ENCODE measurements at regions not wholly inside any gene's neighbourhood (a gene's known extent, or its start where the extent isn't known, plus 50 kb on each side); places are given as distances from the start of the nearest gene placed in this dataset.

GRCh38 chr4:13159041-13159620 is 325.0 kb downstream of the RAB28 start:
- H3K4me3 Mint-ChIP-seq: no peak overlapping the region
- H3K4me1 Mint-ChIP-seq (ENCODE audit: low read depth): no peaks in the 10 kb centered on the region
- intact Hi-C loops (cut with DNase I, micrococcal nuclease): no loop called here
- H3K36me3 Mint-ChIP-seq (ENCODE audit: low read depth): no peaks in the 10 kb centered on the region
- H3K27me3 Mint-ChIP-seq: no peaks in the 10 kb centered on the region
- Histone ChIP-seq H3K27me3 (ENCODE audit: control insufficient read depth in 1 of 2, insufficient read depth in 2 of 2, low read length in 2 of 2) (no peaks in the 10 kb centered on the region), H3K9me3 (ENCODE audit: control insufficient read depth in 1 of 2, insufficient read depth in 1 of 2, low read length in 2 of 2) (no peaks in the 10 kb centered on the region), H3K36me3 (ENCODE audit: insufficient read depth, low read length) (no peaks in the 10 kb centered on the region), H3K27ac (ENCODE audit: low read depth in 1 of 2, low read length in 2 of 2) (no peak overlapping the region), H3K4me1 (ENCODE audit: insufficient read depth, low read length) (no peaks in the 10 kb centered on the region), H3K4me3 (ENCODE audit: low read length) (no peak overlapping the region)
- no peaks in the 10 kb centered on the region for H3K9me3 Mint-ChIP-seq
- POLR2A ChIA-PET: no interaction called here
- ATAC-seq (ENCODE audit: poor library complexity) (no peak), DNase-seq (no peak)
- CTCF ChIA-PET: no interaction called here
- TF ChIP-seq, protein P1, sequence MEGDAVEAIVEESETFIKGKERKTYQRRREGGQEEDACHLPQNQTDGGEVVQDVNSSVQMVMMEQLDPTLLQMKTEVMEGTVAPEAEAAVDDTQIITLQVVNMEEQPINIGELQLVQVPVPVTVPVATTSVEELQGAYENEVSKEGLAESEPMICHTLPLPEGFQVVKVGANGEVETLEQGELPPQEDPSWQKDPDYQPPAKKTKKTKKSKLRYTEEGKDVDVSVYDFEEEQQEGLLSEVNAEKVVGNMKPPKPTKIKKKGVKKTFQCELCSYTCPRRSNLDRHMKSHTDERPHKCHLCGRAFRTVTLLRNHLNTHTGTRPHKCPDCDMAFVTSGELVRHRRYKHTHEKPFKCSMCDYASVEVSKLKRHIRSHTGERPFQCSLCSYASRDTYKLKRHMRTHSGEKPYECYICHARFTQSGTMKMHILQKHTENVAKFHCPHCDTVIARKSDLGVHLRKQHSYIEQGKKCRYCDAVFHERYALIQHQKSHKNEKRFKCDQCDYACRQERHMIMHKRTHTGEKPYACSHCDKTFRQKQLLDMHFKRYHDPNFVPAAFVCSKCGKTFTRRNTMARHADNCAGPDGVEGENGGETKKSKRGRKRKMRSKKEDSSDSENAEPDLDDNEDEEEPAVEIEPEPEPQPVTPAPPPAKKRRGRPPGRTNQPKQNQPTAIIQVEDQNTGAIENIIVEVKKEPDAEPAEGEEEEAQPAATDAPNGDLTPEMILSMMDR (IDR thresholded peaks at IDR 0.05): no peak
- no peak overlapping the region for H3K27ac Mint-ChIP-seq

DNA sequence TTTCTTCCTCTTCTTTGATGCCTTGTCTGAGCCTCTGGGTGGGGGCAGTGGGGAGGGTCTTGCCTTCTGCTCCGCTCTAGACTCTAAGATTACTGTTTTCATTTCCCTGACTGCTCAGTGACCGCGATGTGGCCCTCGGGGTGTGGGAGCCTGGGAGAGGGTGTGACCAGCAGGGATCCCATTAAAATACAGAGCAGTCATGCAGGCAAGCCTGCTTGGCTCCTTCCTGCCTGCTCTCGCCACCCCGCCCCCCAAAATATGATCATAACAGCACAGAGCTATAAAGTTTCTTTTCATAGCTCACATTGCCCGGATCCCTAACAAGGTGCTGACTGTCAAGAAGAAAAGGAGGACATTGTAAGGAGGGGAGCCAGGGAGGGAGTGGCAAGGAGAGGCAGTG is 332.9 kb downstream of the RAB28 start:
- no peaks in the 10 kb centered on the region for H3K9me3 Mint-ChIP-seq
- no peaks in the 10 kb centered on the region for H3K36me3 ChIP-seq (ENCODE audit: insufficient read depth, low read length)
- intact Hi-C loops (cut with DNase I, micrococcal nuclease): no loop called here
- no peaks in the 10 kb centered on the region for H3K27me3 Mint-ChIP-seq
- H3K9me3 ChIP-seq (ENCODE audit: control insufficient read depth in 1 of 2, insufficient read depth in 1 of 2, low read length in 2 of 2): peaks cover 0 to 9% of the 10 kb centered on the region in 2 experiments
- no peak for ATAC-seq (ENCODE audit: poor library complexity)
- no peak overlapping the region for H3K4me3 ChIP-seq (ENCODE audit: low read length)
- no peak overlapping the region for H3K4me3 Mint-ChIP-seq
- no peaks in the 10 kb centered on the region for H3K27me3 ChIP-seq (ENCODE audit: control insufficient read depth in 1 of 2, insufficient read depth in 2 of 2, low read length in 2 of 2)
- H3K27ac Mint-ChIP-seq: no peak overlapping the region
- no peaks in the 10 kb centered on the region for H3K4me1 ChIP-seq (ENCODE audit: insufficient read depth, low read length)
- no peak for DNase-seq
- H3K4me1 Mint-ChIP-seq (ENCODE audit: low read depth): no peaks in the 10 kb centered on the region
- TF ChIP-seq, protein P1 (IDR thresholded peaks at IDR 0.05): no peak
- ChIA-PET POLR2A (no interaction called here), CTCF (no interaction called here)
- H3K27ac ChIP-seq (ENCODE audit: low read depth in 1 of 2, low read length in 2 of 2): no peak overlapping the region
- no peaks in the 10 kb centered on the region for H3K36me3 Mint-ChIP-seq (ENCODE audit: low read depth)

DNA sequence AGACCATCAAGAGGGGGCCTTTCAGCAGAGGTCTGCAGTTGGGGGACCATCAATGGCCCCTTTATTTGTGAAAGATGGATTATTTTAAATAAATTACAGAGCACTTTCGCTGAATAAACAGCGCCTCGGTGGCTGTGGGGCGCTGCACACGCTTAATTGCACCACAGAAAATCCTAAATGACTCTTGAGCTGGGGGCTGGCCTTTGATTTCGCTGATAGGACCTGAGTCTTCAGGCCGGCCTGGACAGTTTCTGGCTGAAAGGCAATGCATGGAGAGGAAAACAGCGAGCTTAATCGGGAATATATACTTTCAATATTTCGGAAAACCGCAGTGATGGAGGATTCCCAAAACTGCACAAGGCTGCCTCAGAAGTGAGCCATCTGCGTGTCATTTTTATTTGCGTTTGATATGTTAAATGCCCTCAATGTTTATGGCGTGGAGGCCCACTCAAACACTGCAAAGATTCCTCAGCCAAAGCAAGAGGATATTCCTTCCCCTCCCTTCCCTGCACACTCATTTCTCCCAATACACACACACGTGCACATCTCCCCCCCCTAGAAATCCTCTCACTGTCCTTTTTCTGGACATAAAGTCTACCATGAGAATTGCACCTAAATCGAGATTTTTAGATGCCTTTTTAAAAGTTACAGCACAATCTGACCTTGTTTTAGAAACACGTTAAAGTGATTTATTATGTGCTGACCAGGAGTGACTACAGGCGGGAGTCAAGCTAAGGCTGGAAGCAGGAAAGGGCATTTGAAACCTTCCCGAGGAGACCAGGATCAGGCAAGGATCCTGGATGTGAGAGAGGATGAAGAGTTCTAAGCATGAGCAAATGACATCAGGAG is 340.7 kb downstream of the RAB28 start:
- peaks cover 0 to 4% of the 10 kb centered on the region in 2 experiments for H3K9me3 ChIP-seq (ENCODE audit: control insufficient read depth in 1 of 2, insufficient read depth in 1 of 2, low read length in 2 of 2)
- DNase-seq: no peak
- no peaks in the 10 kb centered on the region for H3K27me3 Mint-ChIP-seq
- TF ChIP-seq, protein P1 (IDR thresholded peaks at IDR 0.05): no peak
- intact Hi-C loops (cut with DNase I, micrococcal nuclease): no loop called here
- H3K4me1 Mint-ChIP-seq (ENCODE audit: low read depth): no peaks in the 10 kb centered on the region
- H3K4me1 ChIP-seq (ENCODE audit: insufficient read depth, low read length): no peaks in the 10 kb centered on the region
- no peak overlapping the region for H3K27ac ChIP-seq (ENCODE audit: low read depth in 1 of 2, low read length in 2 of 2)
- H3K9me3 Mint-ChIP-seq: no peaks in the 10 kb centered on the region
- POLR2A ChIA-PET: no interaction called here
- no peaks in the 10 kb centered on the region for H3K36me3 ChIP-seq (ENCODE audit: insufficient read depth, low read length)
- no peak overlapping the region for H3K4me3 ChIP-seq (ENCODE audit: low read length)
- H3K27me3 ChIP-seq (ENCODE audit: control insufficient read depth in 1 of 2, insufficient read depth in 2 of 2, low read length in 2 of 2): no peaks in the 10 kb centered on the region
- no peaks in the 10 kb centered on the region for H3K36me3 Mint-ChIP-seq (ENCODE audit: low read depth)
- ATAC-seq (ENCODE audit: poor library complexity): no peak
- H3K4me3 Mint-ChIP-seq: no peak overlapping the region
- CTCF ChIA-PET: no interaction called here
- no peak overlapping the region for H3K27ac Mint-ChIP-seq
